ENCODE measurements at regions not wholly inside any gene's neighbourhood (a gene's known extent, or its start where the extent isn't known, plus 50 kb on each side); places are given as distances from the start of the nearest gene placed in this dataset.

- no peak overlapping the region for H3K4me3 ChIP-seq (ENCODE audit: low read depth, low read length)
- no peak for DNase-seq (ENCODE audit: low read depth, low spot score)
- in situ Hi-C loops (cut with HindIII; ENCODE audit: low sequenced_read_pairs): no loop called here
- TF ChIP-seq CTCF (IDR thresholded peaks at IDR 0.05; ENCODE audit: low read depth, low read length): no peak
These were observed 350.1 kb downstream of the CHRM3 start for GRCh38 chr1:239736479-239736878.

- in situ Hi-C loops (cut with HindIII; ENCODE audit: low sequenced_read_pairs): no loop called here
- DNase-seq (ENCODE audit: low read depth, low spot score): no peak
- TF ChIP-seq CTCF (IDR thresholded peaks at IDR 0.05; ENCODE audit: low read depth, low read length): no peak
- H3K4me3 ChIP-seq (ENCODE audit: low read depth, low read length): no peak overlapping the region
These were observed 352.3 kb upstream of the FMN2 start for GRCh38 chr1:239739375-239739774.

- no peak for TF ChIP-seq CTCF (IDR thresholded peaks at IDR 0.05; ENCODE audit: low read depth, low read length)
- no peak overlapping the region for H3K4me3 ChIP-seq (ENCODE audit: low read depth, low read length)
- in situ Hi-C loops (cut with HindIII; ENCODE audit: low sequenced_read_pairs): no loop called here
- DNase-seq (ENCODE audit: low read depth, low spot score): no peak
These were observed 351.8 kb upstream of the FMN2 start for GRCh38 chr1:239739919-239740318.

GRCh38 chr1:239742416-239743109, 349.1 kb upstream of the FMN2 start:
- no peak overlapping the region for H3K4me3 ChIP-seq (ENCODE audit: low read depth, low read length)
- DNase-seq (ENCODE audit: low read depth, low spot score): no peak
- TF ChIP-seq CTCF (IDR thresholded peaks at IDR 0.05; ENCODE audit: low read depth, low read length): no peak
- in situ Hi-C loops (cut with HindIII; ENCODE audit: low sequenced_read_pairs): no loop called here

- in situ Hi-C loops (cut with HindIII; ENCODE audit: low sequenced_read_pairs): no loop called here
- no peak for TF ChIP-seq CTCF (IDR thresholded peaks at IDR 0.05; ENCODE audit: low read depth, low read length)
- DNase-seq (ENCODE audit: low read depth, low spot score): no peak
- H3K4me3 ChIP-seq (ENCODE audit: low read depth, low read length): no peak overlapping the region
These were observed 346.8 kb upstream of the FMN2 start for GRCh38 chr1:239744851-239745250.

GRCh38 chr1:239755107-239755912, 336.4 kb upstream of the FMN2 start:
- no peak for DNase-seq (ENCODE audit: low read depth, low spot score)
- TF ChIP-seq CTCF (IDR thresholded peaks at IDR 0.05; ENCODE audit: low read depth, low read length): no peak
- no peak overlapping the region for H3K4me3 ChIP-seq (ENCODE audit: low read depth, low read length)
- in situ Hi-C loops (cut with HindIII; ENCODE audit: low sequenced_read_pairs): no loop called here
